ENCODE measurements at regions not wholly inside any gene's neighbourhood (a gene's known extent, or its start where the extent isn't known, plus 50 kb on each side); places are given as distances from the start of the nearest gene placed in this dataset.

DNA sequence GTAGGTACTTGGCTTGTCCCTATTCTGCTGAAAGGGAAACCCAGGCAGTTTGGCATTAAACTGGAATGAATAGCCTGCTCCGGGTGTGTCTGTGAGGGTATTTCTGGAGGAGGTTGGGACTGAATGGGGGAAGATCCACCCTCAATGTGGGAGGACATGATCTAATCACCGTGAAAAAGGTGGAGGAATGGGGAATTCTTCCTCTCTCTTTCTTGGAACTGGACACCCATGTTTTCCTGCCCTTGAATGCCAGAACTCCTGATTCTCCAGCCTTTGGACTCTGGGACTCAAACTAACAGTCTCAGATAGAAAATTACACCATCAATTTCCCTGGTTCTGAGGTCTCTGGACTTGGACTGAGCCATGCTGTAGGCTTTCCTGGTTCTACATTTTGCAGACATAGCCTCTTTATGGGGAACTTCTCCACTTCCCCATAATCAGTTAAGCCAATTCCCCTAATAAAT, 391.7 kb downstream of the EDEM1 start:
- Histone ChIP-seq H3K4me3 (no peak overlapping the region), H3K4me1 (no peaks in the 10 kb centered on the region), H3K27ac (no peak overlapping the region), H3K27me3 (no peaks in the 10 kb centered on the region), H3K9me3 (no peaks in the 10 kb centered on the region), H3K36me3 (no peaks in the 10 kb centered on the region)
- DNase-seq (ENCODE audit: low spot score in 2 of 2) = no peak
- TF ChIP-seq POLR2A (IDR thresholded peaks at IDR 0.05) (no peak), POLR2AphosphoS5 (IDR thresholded peaks at IDR 0.05) (no peak)
- TF ChIP-seq, protein P1, sequence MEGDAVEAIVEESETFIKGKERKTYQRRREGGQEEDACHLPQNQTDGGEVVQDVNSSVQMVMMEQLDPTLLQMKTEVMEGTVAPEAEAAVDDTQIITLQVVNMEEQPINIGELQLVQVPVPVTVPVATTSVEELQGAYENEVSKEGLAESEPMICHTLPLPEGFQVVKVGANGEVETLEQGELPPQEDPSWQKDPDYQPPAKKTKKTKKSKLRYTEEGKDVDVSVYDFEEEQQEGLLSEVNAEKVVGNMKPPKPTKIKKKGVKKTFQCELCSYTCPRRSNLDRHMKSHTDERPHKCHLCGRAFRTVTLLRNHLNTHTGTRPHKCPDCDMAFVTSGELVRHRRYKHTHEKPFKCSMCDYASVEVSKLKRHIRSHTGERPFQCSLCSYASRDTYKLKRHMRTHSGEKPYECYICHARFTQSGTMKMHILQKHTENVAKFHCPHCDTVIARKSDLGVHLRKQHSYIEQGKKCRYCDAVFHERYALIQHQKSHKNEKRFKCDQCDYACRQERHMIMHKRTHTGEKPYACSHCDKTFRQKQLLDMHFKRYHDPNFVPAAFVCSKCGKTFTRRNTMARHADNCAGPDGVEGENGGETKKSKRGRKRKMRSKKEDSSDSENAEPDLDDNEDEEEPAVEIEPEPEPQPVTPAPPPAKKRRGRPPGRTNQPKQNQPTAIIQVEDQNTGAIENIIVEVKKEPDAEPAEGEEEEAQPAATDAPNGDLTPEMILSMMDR (IDR thresholded peaks at IDR 0.05) = no peak
- intact Hi-C loops (cut with DNase I; ENCODE audit: low total_unique reads) = loop anchor here (2.0 to 5.0 kb wide), 2 partner anchors 22 to 1948 kb away; no protein-coding TSS in a partner anchor

DNA sequence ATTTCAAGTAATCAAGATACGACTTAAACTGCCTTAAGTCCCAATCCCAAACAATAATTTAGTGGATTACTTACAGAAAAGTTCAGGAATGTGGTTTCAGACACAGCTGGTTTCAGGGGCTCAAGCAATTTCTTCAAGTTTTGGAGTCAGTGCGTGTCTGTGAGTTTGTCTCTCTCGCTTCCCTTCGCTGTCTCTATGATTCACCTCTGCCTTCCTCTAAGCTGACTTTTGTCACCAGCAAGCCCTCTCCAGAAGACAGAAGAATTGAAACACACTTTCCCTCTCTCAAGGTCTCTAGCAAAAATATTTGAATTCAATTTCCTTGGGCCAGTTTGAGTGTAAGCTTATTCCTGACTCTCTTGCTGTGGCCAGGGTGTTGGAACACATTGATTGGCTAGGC, 392.4 kb downstream of the EDEM1 start:
- Histone ChIP-seq H3K27me3 (no peaks in the 10 kb centered on the region), H3K4me3 (no peak overlapping the region), H3K27ac (no peak overlapping the region), H3K36me3 (no peaks in the 10 kb centered on the region), H3K9me3 (no peaks in the 10 kb centered on the region), H3K4me1 (no peaks in the 10 kb centered on the region)
- TF ChIP-seq, protein P1 (IDR thresholded peaks at IDR 0.05) = no peak
- TF ChIP-seq POLR2A (IDR thresholded peaks at IDR 0.05) (no peak), POLR2AphosphoS5 (IDR thresholded peaks at IDR 0.05) (no peak)
- intact Hi-C loops (cut with DNase I; ENCODE audit: low total_unique reads) = loop anchor here (2.0 to 5.0 kb wide), 2 partner anchors 23 to 1947 kb away; no protein-coding TSS in a partner anchor
- no peak for DNase-seq (ENCODE audit: low spot score in 2 of 2)

DNA sequence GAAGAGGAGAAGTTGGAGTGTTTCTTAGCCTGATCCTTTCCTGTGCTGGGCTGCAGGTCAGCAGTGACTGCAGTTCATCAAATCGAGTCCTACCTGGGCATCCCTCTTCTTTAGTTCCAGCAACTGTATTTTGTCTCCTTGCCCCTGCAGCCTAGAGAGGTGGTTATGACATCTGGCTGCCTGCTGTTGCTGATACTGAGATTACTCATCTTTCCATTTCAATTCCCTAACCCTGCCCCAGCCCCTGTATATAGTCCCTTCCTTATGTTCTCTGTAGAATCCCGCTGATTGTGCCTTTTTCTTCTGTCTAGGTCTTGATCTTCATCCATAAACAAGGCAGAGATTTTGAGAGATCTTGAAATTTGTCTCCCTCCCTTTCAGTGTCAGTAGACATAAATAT, 393.3 kb downstream of the EDEM1 start:
- H3K36me3 ChIP-seq = no peaks in the 10 kb centered on the region
- H3K27ac ChIP-seq = no peak overlapping the region
- TF ChIP-seq, protein P1 (IDR thresholded peaks at IDR 0.05) = no peak
- no peak for TF ChIP-seq POLR2A (IDR thresholded peaks at IDR 0.05)
- TF ChIP-seq POLR2AphosphoS5 (IDR thresholded peaks at IDR 0.05) = no peak
- H3K4me1 ChIP-seq = no peaks in the 10 kb centered on the region
- no peaks in the 10 kb centered on the region for H3K9me3 ChIP-seq
- H3K27me3 ChIP-seq = no peaks in the 10 kb centered on the region
- intact Hi-C loops (cut with DNase I; ENCODE audit: low total_unique reads) = no loop called here
- no peak for DNase-seq (ENCODE audit: low spot score in 2 of 2)
- H3K4me3 ChIP-seq = no peak overlapping the region

DNA sequence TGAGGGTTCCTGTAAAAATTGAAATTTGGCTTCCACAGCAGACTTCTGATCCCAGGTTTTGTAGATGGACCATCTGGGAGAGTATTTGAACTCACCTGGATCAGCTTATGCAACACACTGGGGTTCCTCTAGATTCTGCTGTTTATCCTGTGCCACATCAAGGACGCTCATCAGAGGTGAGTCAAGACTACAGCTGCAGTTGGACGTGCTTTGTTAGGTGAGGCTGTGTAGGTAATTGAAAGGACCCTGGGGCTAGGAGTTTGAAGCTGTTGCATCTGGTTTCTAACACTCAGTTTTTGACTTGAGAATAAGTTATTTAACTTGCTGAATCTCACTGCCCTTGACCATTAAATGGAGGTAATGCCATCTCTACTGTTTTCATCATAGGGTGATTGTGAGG, 394.2 kb downstream of the EDEM1 start:
- Histone ChIP-seq H3K27ac (no peak overlapping the region), H3K9me3 (no peaks in the 10 kb centered on the region), H3K36me3 (no peaks in the 10 kb centered on the region), H3K4me1 (no peaks in the 10 kb centered on the region), H3K27me3 (no peaks in the 10 kb centered on the region), H3K4me3 (no peak overlapping the region)
- TF ChIP-seq, protein P1 (IDR thresholded peaks at IDR 0.05) = no peak
- no peak for TF ChIP-seq POLR2A (IDR thresholded peaks at IDR 0.05)
- no peak for TF ChIP-seq POLR2AphosphoS5 (IDR thresholded peaks at IDR 0.05)
- DNase-seq (ENCODE audit: low spot score in 2 of 2) = no peak
- intact Hi-C loops (cut with DNase I; ENCODE audit: low total_unique reads) = no loop called here

DNA sequence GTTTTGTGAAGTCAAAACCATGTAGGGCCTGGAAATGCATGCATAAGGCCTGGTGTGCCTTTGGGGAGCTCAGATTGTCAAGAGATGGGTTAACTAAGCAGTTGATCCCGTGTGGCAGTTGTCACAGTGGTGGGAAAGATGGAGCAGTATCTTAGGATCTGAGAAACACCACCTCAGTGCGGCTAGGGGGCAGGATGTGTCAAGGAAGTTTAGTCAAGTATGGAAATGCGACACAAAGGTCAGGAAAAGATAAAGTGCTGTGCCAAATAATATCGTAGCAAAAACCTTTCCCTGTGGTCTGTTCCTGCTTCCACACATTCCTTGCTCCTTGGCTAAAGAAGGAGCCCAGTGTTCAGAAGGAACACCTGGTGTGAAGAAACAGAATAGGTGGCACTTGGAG, 396.4 kb downstream of the EDEM1 start:
- Histone ChIP-seq H3K4me1 (no peaks in the 10 kb centered on the region), H3K27ac (no peak overlapping the region), H3K9me3 (no peaks in the 10 kb centered on the region), H3K36me3 (no peaks in the 10 kb centered on the region), H3K4me3 (no peak overlapping the region), H3K27me3 (no peaks in the 10 kb centered on the region)
- TF ChIP-seq POLR2A (IDR thresholded peaks at IDR 0.05) (no peak), POLR2AphosphoS5 (IDR thresholded peaks at IDR 0.05) (no peak)
- TF ChIP-seq, protein P1 (IDR thresholded peaks at IDR 0.05) = no peak
- no peak for DNase-seq (ENCODE audit: low spot score in 2 of 2)
- intact Hi-C loops (cut with DNase I; ENCODE audit: low total_unique reads) = no loop called here
